Fibroblast of lung (primary cell): ENCODE measurements at regions not wholly inside any gene's neighbourhood (a gene's known extent, or its start where the extent isn't known, plus 50 kb on each side); places are given as distances from the start of the nearest gene placed in this dataset.

Experiments
- EZH2 ChIP-seq: IDR thresholded peaks from 2 replicates; pipeline ENCODE4 v1.5.1; 2012; ENCODE audit warnings: low read length, control low read depth, mild to moderate bottlenecking; ENCODE audit errors: missing control alignments
- TF ChIP-seq, protein P1 (sequence below), 2 donors: IDR thresholded peaks in 1 of 2; conservative IDR thresholded peaks in 1 of 2; 1 replicate in 1 of 2; 2 replicates in 1 of 2; pipeline ENCODE4 v1.5.1; 2011 to 2012; ENCODE audit warnings: low read length in 2 of 2, control low read depth in 1 of 2, inconsistent platforms in 1 of 2, low read depth in 1 of 2, mild to moderate bottlenecking in 1 of 2

DNA sequence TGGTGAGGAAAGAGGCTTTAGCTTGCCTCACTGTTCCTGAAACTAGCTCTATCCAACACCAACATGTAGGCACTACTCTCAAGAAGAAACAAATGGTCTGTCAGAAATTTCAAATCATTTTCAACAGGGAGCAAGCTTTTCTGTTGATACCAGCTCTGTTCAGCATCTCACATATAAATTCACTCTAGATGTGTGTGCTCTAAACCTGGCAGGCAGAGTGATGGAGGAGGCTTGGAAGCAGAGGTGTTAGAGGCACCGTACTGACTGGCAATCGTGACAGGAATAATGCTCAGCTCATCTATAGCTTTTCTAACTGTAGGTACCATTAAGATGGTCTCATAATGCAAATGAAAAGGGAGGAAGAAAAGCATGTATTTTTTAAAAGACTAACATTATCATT lies 597.2 kb upstream of the NECTIN3 start:
- TF ChIP-seq, protein P1, sequence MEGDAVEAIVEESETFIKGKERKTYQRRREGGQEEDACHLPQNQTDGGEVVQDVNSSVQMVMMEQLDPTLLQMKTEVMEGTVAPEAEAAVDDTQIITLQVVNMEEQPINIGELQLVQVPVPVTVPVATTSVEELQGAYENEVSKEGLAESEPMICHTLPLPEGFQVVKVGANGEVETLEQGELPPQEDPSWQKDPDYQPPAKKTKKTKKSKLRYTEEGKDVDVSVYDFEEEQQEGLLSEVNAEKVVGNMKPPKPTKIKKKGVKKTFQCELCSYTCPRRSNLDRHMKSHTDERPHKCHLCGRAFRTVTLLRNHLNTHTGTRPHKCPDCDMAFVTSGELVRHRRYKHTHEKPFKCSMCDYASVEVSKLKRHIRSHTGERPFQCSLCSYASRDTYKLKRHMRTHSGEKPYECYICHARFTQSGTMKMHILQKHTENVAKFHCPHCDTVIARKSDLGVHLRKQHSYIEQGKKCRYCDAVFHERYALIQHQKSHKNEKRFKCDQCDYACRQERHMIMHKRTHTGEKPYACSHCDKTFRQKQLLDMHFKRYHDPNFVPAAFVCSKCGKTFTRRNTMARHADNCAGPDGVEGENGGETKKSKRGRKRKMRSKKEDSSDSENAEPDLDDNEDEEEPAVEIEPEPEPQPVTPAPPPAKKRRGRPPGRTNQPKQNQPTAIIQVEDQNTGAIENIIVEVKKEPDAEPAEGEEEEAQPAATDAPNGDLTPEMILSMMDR (conservative IDR thresholded peaks at IDR 0.05 in 1 of 2, IDR thresholded peaks at IDR 0.05 in 1 of 2; ENCODE audit: low read depth in 1 of 2, low read length in 2 of 2): no peak
- no peak for TF ChIP-seq EZH2
